ENCODE measurements at regions not wholly inside any gene's neighbourhood (a gene's known extent, or its start where the extent isn't known, plus 50 kb on each side); places are given as distances from the start of the nearest gene placed in this dataset.
A peak's percentile ranks its signal among the peaks of the same experiment; 100 is the strongest.
"Not testable (repeated sequence)": the region's sequence is repeated elsewhere in the genome, so short reads cannot be mapped to it uniquely, and the experiment has no call there.

DNA sequence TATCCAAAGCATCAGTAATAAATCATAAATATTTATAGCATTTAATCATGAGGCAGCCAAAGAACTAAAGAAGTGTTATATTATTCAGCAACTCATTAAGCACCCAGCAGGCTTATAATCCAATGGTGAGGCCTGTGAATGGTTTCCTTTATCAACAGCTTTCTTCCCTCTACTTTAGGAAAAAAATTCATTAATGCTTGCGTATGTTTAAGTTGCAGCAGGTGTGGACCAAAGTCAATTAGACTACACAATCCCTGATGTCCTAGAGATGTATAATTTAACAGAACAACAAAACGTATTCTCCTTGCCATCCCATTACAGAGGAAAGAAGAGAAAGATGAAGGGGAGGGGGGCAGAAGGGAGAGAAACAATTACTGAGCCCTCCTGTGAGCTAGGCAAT lies 87.7 kb upstream of the MAGI3 start:
- no peak for DNase-seq (ENCODE audit: low spot score)

DNA sequence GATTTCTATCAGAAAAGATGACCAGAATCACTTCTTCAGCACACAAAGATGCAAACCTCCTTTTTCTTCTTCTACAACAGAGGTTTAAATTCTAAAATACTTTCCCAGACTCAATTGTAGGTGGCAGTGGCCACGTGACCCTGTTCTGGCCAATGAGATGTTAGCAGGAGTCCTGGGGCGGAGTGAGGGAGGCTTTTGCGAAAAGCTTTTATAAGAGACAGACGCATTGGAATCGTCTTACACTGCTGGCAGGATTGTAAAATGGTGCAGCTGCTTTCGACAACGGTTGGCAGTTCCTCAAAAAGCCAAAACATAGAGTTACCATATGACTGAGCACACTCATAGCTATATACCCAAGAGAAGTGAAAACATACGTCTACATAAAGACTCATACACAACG lies 87.0 kb upstream of the MAGI3 start:
- DNase-seq (ENCODE audit: low spot score) = no peak

DNA sequence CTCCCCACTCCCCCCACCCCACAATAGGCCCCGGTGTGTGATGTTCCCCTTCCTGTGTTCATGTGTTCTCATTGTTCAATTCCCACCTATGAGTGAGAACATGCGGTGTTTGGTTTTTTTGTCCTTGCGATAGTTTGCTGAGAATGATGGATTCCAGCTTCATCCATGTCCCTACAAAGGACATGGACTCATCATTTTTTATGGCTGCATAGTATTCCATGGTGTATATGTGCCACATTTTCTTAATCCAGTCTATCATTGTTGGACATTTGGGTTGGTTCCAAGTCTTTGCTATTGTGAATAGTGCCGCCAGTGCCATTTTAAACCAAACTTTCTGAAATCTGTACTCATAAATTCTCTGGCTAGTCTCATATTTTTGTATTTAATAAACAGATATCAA lies 85.3 kb upstream of the MAGI3 start:
- DNase-seq (ENCODE audit: low spot score) = not testable (repeated sequence)

DNA sequence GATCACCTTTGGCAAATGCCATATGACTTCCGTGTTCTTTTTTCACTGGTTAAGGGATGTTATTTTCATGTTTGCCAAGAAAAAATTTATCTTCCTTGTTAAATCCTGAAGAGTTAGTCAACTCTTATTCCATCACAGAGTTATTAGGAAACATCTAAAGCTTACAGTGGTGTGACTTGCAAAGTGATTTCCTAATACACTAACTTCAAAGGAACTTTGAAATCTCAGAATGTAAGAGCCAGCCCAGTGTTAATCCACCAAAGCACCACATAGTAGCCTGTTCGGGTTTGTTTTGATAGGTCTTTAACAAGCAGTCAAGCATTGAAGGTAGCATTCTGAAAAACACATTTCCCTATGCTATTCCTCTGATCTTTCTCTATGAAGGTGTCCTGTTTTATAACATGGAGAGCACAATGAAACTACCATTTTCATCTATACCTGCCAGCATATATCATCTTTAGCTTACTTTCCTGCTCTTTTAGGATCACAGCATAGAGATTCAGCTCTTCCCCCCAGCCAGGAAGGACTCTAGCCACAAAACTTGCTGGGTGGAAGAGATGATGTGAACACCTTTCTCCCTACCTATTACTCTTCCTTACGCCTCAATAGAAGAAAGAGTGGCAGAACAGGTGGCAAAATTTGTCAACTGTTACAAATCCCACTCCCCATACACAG lies 82.4 kb upstream of the MAGI3 start:
- no peak for DNase-seq (ENCODE audit: low spot score)

DNA sequence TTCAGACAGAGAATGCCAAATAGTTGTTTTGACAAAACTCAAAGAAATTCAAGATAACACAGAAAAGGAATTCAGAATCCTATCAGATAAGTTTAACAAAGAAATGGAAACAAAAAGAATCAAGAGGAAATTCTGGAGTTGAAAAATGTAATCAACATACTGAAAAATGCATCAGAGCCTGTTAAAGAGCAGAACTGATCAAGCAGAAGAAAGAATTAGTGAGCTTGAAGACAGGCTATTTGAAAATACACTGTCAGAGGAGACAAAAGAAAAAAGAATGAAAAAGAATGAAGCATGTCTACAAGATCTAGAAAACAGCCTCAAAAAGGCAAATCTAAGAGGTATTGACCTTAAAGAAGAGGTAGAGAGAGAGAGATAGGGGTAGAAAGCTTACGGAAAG lies 77.7 kb upstream of the MAGI3 start:
- not testable (repeated sequence) for DNase-seq (ENCODE audit: low spot score)

DNA sequence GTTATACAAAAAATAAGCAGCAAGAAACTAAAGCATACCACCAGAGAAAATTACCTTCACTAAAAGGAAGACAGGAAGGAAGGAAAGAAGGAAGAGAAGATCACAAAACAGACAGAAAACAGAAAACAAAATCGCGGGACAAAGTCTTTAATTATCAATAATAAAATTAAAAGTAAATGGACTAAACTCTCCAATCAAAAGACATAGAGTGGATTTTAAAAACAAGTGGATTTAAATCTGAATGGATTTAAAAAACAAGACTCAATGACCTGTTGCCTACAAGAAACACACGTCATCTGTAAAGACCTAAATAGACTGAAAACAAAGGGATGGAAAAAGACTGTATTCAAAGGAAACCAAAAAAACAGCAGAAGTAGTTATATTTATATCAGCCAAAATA lies 75.7 kb upstream of the MAGI3 start:
- DNase-seq (ENCODE audit: low spot score) = no peak

DNA sequence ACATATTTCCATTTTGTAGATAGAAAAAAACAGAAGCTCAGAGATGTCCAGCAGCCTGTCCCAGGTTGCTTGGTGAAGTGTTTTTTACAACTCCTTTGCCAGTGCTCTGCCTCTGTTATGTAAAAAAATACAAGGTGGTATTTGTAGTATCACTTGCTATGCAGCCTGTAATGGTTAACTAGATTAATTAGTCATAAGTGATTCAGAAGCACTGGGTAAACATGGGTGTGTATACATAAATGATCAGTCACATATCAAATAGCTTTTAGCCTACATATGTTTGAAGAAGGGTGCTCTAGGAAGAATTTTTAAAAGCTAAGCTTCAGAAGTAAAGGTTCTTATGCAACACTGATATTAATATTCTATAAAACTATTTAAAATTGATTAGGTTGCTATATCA lies 70.0 kb upstream of the MAGI3 start:
- no peak for DNase-seq (ENCODE audit: low spot score)

DNA sequence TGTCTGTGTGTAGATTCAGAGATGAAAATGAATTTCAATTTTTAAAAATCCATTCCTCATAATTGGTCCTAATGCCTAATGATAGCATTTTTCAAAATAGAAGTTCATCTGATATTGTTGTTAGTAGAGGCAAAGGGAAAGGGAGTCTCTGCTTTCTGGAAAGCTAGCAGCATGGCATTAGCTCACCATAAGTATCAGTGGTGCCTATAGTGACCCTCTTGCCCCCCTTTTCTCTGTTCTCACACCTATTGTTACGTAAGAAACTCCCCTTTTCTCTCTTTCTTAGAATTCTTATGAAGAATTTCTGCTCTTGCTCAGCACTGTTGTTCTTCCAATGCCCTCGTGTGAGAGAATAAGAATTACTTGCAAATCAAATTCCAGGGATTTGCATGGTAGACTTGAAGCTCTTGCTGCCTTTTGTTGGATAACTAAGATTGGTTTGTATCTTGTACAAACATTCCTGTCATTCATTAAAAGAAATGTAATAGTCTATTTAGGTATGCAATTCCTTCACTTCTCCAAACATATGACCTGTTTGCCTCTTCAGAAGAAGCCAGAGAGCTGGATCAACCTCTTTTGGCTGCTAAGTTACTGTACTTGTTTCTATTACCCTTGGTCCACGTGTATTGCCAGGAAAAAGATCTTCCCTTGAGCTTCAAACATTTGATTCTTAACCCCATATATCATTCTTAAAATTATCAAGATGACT lies 69.2 kb upstream of the MAGI3 start:
- no peak for DNase-seq (ENCODE audit: low spot score)

DNA sequence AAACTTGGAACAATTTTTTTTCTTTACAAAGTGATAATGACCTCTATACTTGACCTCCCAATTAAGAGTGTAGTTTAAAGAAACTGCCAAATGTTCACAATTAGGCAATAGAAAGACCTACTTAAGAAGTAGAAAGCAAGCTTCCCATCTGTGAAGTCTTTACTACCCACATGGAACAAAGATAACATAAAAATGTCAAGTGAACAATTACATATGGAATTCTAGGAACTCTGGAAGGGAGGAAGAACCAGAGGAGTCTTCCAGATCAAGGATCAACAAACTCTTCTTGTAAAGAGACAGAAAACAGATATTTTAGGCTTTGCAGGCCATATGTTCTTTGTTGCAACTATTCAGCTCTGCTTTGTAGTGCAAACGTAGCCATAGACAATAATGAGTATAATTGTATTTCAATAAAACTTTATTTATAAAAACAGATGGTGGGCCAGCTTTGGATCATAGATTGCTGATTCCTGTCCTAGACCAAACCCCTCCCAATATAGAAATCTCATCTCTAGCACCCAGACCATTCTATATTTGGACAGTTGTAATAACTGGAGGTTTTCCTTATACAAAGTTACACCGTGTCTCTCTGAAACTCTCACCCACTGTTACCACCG lies 68.4 kb upstream of the MAGI3 start:
- DNase-seq (ENCODE audit: low spot score) = no peak

DNA sequence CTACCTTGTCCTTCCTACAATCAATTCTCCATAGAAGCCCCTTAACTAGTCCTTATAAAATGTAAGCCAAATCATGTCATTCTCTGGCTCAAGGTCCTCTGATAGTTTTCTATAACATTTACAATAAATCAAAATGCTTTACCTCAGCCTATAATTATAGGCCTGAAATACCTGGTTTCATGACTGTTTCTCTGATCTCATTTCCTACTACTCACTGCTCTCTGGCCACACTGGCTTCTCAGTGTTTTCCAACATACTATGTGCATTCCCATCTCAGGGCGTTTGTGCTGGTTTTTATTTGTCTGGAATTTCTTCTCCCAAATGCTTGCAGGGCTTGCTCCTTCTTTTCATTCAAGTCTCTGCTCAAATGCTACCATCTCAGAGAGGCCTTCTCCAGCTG lies 67.9 kb upstream of the MAGI3 start:
- DNase-seq (ENCODE audit: low spot score) = no peak

DNA sequence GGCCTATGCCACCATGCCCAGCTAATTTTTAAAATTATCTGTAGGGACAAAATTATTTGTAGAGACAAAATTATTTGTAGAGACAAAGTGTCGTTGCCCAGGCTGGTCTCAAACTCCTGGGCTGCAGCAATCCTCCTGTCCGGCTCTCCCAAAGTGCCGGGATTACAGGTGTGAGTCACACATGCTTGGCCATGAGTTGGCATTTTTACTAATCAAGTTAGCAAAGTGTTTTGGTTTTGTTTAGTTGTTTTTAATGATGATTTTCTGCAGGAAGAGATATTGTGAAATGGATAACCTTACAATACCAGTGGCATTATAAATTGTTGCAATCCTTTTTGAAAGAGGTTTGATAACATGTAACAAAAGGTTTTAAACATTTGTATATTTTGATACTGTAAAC lies 65.3 kb upstream of the MAGI3 start:
- peak; percentile 58 for DNase-seq (ENCODE audit: low spot score)

DNA sequence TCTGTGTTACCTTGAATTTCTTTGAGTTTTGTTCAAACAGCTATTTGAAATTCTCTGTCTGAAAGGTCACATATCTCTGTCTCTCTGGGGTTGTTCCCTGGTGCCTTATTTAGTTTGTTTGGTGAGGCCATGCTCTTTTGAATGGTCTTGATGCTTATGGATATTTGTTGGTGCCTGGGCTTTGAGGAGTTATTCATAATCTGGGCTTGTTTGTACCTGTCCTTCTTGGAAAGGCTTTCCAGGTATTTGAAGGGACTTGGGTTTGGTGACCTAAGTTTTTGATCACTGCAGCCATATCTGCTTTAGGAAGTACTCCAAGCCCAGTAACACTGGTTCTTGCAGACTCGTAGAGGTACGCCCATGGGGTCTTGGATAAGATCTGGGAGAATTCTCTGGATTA lies 63.3 kb upstream of the MAGI3 start:
- no peak for DNase-seq (ENCODE audit: low spot score)

DNA sequence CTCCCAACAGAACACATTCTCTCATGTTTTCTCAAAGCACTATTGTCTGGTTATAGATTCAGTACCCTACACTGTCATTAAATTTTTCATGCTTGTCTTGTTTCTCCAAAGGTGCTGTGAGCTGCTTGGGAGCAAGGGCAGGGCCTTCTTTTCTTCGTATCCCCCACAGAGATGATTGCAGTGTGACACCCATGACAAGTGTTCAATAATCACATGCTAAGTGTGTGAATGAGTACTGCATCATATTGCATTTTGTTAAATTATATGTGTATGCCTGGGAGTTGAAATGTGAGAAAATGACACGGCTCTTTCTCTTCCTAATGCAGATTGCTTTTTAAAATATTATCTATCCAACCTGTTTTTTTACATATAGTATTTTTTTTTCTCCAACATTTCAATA lies 57.3 kb upstream of the MAGI3 start:
- DNase-seq (ENCODE audit: low spot score) = no peak

DNA sequence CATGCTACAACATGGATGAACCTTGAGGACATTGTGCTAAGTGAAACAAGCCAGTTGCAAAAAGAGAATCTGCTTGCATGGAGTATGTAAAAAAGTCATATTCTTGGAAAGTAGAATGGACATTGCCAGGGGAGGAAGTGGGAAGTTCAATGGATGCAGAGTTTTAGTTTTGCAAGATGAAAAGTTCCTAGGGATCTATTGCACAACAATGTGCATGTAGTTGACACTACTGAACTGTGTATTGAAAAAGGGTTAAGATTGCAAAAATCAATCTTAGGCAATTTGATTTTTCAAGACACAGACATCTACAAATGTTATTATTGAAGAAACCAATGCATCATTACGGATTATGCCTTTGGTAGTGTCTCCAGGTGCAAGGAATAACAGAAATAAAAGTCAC lies 50.3 kb upstream of the MAGI3 start:
- DNase-seq (ENCODE audit: low spot score) = no peak

Measured in A172 (cell line).